ENCODE measurements at regions not wholly inside any gene's neighbourhood (a gene's known extent, or its start where the extent isn't known, plus 50 kb on each side); places are given as distances from the start of the nearest gene placed in this dataset.

DNA sequence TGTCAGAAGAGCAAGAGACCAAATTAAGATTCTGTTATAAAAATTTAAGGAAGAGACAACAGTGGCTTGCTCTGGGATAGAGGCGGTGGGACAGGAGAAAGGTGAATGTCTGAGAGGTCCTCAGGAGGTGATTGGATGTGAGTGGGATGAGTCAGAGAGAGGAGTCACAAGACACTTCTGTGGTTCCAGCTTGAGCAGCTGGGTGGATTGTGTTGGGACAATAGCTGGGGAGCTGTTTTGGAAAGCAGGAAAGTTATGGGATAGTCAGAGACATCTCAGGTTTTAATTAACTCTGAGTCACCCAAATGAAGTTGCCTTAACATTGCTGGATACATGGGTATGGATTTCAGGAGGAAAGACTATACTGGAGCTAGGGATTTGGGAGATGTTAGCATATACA is 218.0 kb upstream of the TRIB2 start:
- intact Hi-C loops (cut with micrococcal nuclease; ENCODE audit: unreplicated experiment) (no loop called here), in situ Hi-C loops (cut with HindIII; ENCODE audit: low pct_unique_long_range_greater_than_20kb, low sequenced_read_pairs) (no loop called here)
- Histone ChIP-seq H3K27ac (ENCODE audit: low read length) (no peak overlapping the region), H3K9me3 (ENCODE audit: control insufficient read depth, insufficient read depth, low read depth, low read length) (no peaks in the 10 kb centered on the region), H3K4me3 (ENCODE audit: low read depth in 2 of 2, low read length in 2 of 2) (no peak overlapping the region), H3K4me1 (ENCODE audit: control insufficient read depth, insufficient read depth, low read length) (no peaks in the 10 kb centered on the region), H3K36me3 (ENCODE audit: control insufficient read depth, insufficient read depth, low read length) (no peaks in the 10 kb centered on the region), H3K27me3 (ENCODE audit: control insufficient read depth, insufficient read depth, low read length) (no peaks in the 10 kb centered on the region)
- ChIA-PET POLR2A (no interaction called here), CTCF (no interaction called here)
- TF ChIP-seq SIN3A (IDR thresholded peaks at IDR 0.05; ENCODE audit: borderline replicate concordance, insufficient read depth, low read depth, low read length) = no peak
- no peak for TF ChIP-seq CTCF (IDR thresholded peaks at IDR 0.05)
- TF ChIP-seq POLR2AphosphoS5 (IDR thresholded peaks at IDR 0.05; ENCODE audit: low read depth, low read length) = no peak
- TF ChIP-seq TCF7L2 (IDR thresholded peaks at IDR 0.05; ENCODE audit: low read depth, low read length) = no peak
- no peak for TF ChIP-seq REST (IDR thresholded peaks at IDR 0.05; ENCODE audit: insufficient read depth in 1 of 2, low read depth in 2 of 2, low read length in 1 of 2)
- ATAC-seq (no peak), DNase-seq (ENCODE audit: low read depth, low spot score) (no peak)
- BruUV-seq (replicated peaks) = no TSS peak

DNA sequence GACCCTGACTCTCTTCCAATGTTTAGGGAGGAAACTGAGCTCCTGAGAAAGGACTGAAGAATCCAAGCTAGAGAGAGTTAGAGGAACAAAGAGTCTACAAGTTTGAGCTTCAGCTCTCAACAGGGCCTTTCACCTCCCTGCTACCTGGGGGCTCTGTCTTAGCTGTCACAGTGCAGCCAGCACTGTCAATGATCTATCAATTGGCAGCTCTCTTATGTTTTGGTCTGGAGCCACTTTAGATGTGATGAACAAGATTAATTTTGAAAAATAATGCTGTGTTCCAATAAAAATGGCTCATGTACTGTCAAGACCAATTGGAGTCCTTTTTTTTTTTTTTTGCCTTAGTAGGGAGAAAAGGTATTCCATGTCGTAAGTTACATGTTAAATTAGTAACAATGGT is 215.8 kb upstream of the TRIB2 start:
- ATAC-seq = no peak
- ChIA-PET CTCF (no interaction called here), POLR2A (no interaction called here)
- Histone ChIP-seq H3K4me1 (ENCODE audit: control insufficient read depth, insufficient read depth, low read length) (no peaks in the 10 kb centered on the region), H3K4me3 (ENCODE audit: low read depth in 2 of 2, low read length in 2 of 2) (no peak overlapping the region), H3K36me3 (ENCODE audit: control insufficient read depth, insufficient read depth, low read length) (no peaks in the 10 kb centered on the region), H3K27ac (ENCODE audit: low read length) (no peak overlapping the region), H3K9me3 (ENCODE audit: control insufficient read depth, insufficient read depth, low read depth, low read length) (no peaks in the 10 kb centered on the region), H3K27me3 (ENCODE audit: control insufficient read depth, insufficient read depth, low read length) (no peaks in the 10 kb centered on the region)
- intact Hi-C loops (cut with micrococcal nuclease; ENCODE audit: unreplicated experiment) (no loop called here), in situ Hi-C loops (cut with HindIII; ENCODE audit: low pct_unique_long_range_greater_than_20kb, low sequenced_read_pairs) (no loop called here)
- TF ChIP-seq POLR2AphosphoS5 (IDR thresholded peaks at IDR 0.05; ENCODE audit: low read depth, low read length) (no peak), TCF7L2 (IDR thresholded peaks at IDR 0.05; ENCODE audit: low read depth, low read length) (no peak), SIN3A (IDR thresholded peaks at IDR 0.05; ENCODE audit: borderline replicate concordance, insufficient read depth, low read depth, low read length) (no peak), CTCF (IDR thresholded peaks at IDR 0.05) (no peak), REST (IDR thresholded peaks at IDR 0.05; ENCODE audit: insufficient read depth in 1 of 2, low read depth in 2 of 2, low read length in 1 of 2) (no peak)
- no peak for DNase-seq (ENCODE audit: low read depth, low spot score)
- BruUV-seq (replicated peaks) = no TSS peak

Measured in Panc1 (cell line).